Breast epithelium (tissue), 4 donors: ENCODE measurements at regions not wholly inside any gene's neighbourhood (a gene's known extent, or its start where the extent isn't known, plus 50 kb on each side); places are given as distances from the start of the nearest gene placed in this dataset.
A peak's percentile ranks its signal among the peaks of the same experiment; 100 is the strongest.

Source experiments
- DNase-seq, 2 donors: peaks; one replicate each; pipeline ENCODE4 v3.0.0-alpha.2; 2019; ENCODE audit warnings: low spot score in 2 of 2
- H3K27ac ChIP-seq, 2 donors: fragments of 200-600 bp; sonication (generic) in 1 of 2; one replicate each; pipeline ENCODE4 v1.5.1; 2016 to 2019; ENCODE audit warnings: mild to moderate bottlenecking in 1 of 2
- H3K27me3 ChIP-seq, 2 donors: fragments of 200-600 bp; sonication (generic) in 1 of 2; one replicate each; pipeline versions ENCODE4 v1.5.1 to v1.6.0; 2017 to 2019; ENCODE audit warnings: control low read depth in 1 of 2, mild to moderate bottlenecking in 1 of 2
- H3K36me3 ChIP-seq: fragments of 200-600 bp; one replicate; pipeline ENCODE4 v1.5.1; 2019
- H3K4me1 ChIP-seq, 2 donors: fragments of 200-600 bp; sonication (generic); one replicate each; pipeline ENCODE4 v1.5.1; 2016 to 2019; ENCODE audit warnings: control low read depth in 1 of 2
- H3K4me3 ChIP-seq, 3 donors: fragments of 200-600 bp; sonication (generic); 1 replicate in 2 of 3; 2 replicates in 1 of 3; pipeline ENCODE4 v1.5.1; 2016 to 2019; ENCODE audit warnings: mild to moderate bottlenecking in 3 of 3, moderate library complexity in 2 of 3
- H3K9me3 ChIP-seq, 2 donors: fragments of 200-600 bp; sonication (generic) in 1 of 2; one replicate each; pipeline ENCODE4 v1.5.1; 2016 to 2019; ENCODE audit warnings: control low read depth in 1 of 2
- POLR2A ChIP-seq: fragments of 450-650 bp; IDR thresholded peaks from one replicate; pipeline ENCODE4 v1.6.1; 2016; ENCODE audit warnings: antibody characterized with exemption, mild to moderate bottlenecking, moderate library complexity
- POLR2AphosphoS5 ChIP-seq, 3 donors: sonication (generic); formaldehyde crosslinking; IDR thresholded peaks; one replicate each; pipeline ENCODE4 v1.6.1; 2017; ENCODE audit warnings: antibody characterized with exemption in 3 of 3
- intact Hi-C: fragments of 100-400 bp; cut with DNase I; formaldehyde crosslinking; loops from one replicate; pipeline ENCODE4 v1.15.1; 2023; ENCODE audit warnings: low total_unique reads
- TF ChIP-seq, protein P1 (sequence below), 3 donors: fragments of 450-650 bp; IDR thresholded peaks; one replicate each; pipeline ENCODE4 v1.5.1; 2016 to 2017; ENCODE audit warnings: antibody characterized with exemption in 3 of 3, mild to moderate bottlenecking in 3 of 3, moderate library complexity in 3 of 3

- no peaks in the 10 kb centered on the region for H3K4me1 ChIP-seq
- no peak for DNase-seq
- intact Hi-C loops, result loop anchor here (10.0 kb wide), 1 partner anchor 240 kb away; no protein-coding TSS in a partner anchor
- TF ChIP-seq, protein P1, sequence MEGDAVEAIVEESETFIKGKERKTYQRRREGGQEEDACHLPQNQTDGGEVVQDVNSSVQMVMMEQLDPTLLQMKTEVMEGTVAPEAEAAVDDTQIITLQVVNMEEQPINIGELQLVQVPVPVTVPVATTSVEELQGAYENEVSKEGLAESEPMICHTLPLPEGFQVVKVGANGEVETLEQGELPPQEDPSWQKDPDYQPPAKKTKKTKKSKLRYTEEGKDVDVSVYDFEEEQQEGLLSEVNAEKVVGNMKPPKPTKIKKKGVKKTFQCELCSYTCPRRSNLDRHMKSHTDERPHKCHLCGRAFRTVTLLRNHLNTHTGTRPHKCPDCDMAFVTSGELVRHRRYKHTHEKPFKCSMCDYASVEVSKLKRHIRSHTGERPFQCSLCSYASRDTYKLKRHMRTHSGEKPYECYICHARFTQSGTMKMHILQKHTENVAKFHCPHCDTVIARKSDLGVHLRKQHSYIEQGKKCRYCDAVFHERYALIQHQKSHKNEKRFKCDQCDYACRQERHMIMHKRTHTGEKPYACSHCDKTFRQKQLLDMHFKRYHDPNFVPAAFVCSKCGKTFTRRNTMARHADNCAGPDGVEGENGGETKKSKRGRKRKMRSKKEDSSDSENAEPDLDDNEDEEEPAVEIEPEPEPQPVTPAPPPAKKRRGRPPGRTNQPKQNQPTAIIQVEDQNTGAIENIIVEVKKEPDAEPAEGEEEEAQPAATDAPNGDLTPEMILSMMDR (IDR thresholded peaks at IDR 0.05), result no peak
- TF ChIP-seq POLR2A (no peak), POLR2AphosphoS5 (IDR thresholded peaks at IDR 0.05) (no peak)
- H3K27ac ChIP-seq, result no peak overlapping the region
- H3K9me3 ChIP-seq, result no peaks in the 10 kb centered on the region
- no peak overlapping the region for H3K4me3 ChIP-seq
- H3K36me3 ChIP-seq, result no peaks in the 10 kb centered on the region
- no peaks in the 10 kb centered on the region for H3K27me3 ChIP-seq
Observed at GRCh38 chr6:159595173-159595572, 97.9 kb downstream of the SOD2 start.

DNA sequence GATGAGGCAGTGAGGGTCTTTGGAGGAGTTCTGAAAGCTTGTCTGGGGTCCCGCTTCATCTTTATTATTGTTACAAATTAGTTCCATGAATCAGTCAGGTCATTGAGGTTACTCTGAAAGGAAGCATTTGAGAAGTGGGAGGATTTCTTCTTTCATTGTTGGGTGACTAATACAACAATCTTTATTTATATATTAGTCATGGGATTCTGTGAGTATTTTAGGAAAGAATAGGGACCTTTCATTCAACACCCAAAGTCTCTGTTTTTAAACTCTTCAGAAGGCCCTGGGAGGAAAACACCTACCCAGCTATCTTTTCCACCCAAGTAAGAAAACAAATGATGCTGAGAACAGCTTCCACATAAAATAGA, 98.3 kb downstream of the SOD2 start:
- Histone ChIP-seq H3K4me1 (no peaks in the 10 kb centered on the region), H3K27ac (peak overlapping the region in 1 of 2 donors; percentile 48), H3K27me3 (no peaks in the 10 kb centered on the region), H3K9me3 (no peaks in the 10 kb centered on the region), H3K36me3 (no peaks in the 10 kb centered on the region), H3K4me3 (no peak overlapping the region)
- DNase-seq, result no peak
- intact Hi-C loops, result loop anchor here (10.0 kb wide), 1 partner anchor 240 kb away; no protein-coding TSS in a partner anchor
- TF ChIP-seq, protein P1 (IDR thresholded peaks at IDR 0.05), result no peak
- no peak for TF ChIP-seq POLR2AphosphoS5 (IDR thresholded peaks at IDR 0.05)
- TF ChIP-seq POLR2A, result no peak

- DNase-seq, result no peak
- TF ChIP-seq POLR2AphosphoS5 (IDR thresholded peaks at IDR 0.05), result no peak
- TF ChIP-seq POLR2A, result no peak
- TF ChIP-seq, protein P1 (IDR thresholded peaks at IDR 0.05), result no peak
- Histone ChIP-seq H3K9me3 (no peaks in the 10 kb centered on the region), H3K4me3 (no peak overlapping the region), H3K27ac (peak overlapping the region in 1 of 2 donors; percentile 48), H3K27me3 (no peaks in the 10 kb centered on the region), H3K4me1 (no peaks in the 10 kb centered on the region), H3K36me3 (no peaks in the 10 kb centered on the region)
- intact Hi-C loops, result loop anchor here (10.0 kb wide), 1 partner anchor 239 kb away; no protein-coding TSS in a partner anchor
Observed at GRCh38 chr6:159594106-159594749, 98.8 kb downstream of the SOD2 start.

GRCh38 chr6:159590835-159591234, 102.2 kb downstream of the SOD2 start:
- Histone ChIP-seq H3K9me3 (no peaks in the 10 kb centered on the region), H3K36me3 (no peaks in the 10 kb centered on the region), H3K4me1 (no peaks in the 10 kb centered on the region), H3K27ac (no peak overlapping the region), H3K27me3 (no peaks in the 10 kb centered on the region), H3K4me3 (no peak overlapping the region)
- intact Hi-C loops, result loop anchor here (10.0 kb wide), 1 partner anchor 236 kb away; no protein-coding TSS in a partner anchor
- TF ChIP-seq, protein P1 (IDR thresholded peaks at IDR 0.05), result no peak
- TF ChIP-seq POLR2A (no peak), POLR2AphosphoS5 (IDR thresholded peaks at IDR 0.05) (no peak)
- DNase-seq, result no peak

- no peak for DNase-seq
Observed at GRCh38 chr6:159586684-159587083, 106.4 kb downstream of the SOD2 start.

More at GRCh38 chr6:159586684-159587083, 106.4 kb downstream of the SOD2 start:
- Histone ChIP-seq H3K27ac (no peak overlapping the region), H3K4me1 (no peaks in the 10 kb centered on the region), H3K4me3 (no peak overlapping the region), H3K27me3 (no peaks in the 10 kb centered on the region), H3K36me3 (no peaks in the 10 kb centered on the region), H3K9me3 (no peaks in the 10 kb centered on the region)
- intact Hi-C loops, result no loop called here
- TF ChIP-seq POLR2A (no peak), POLR2AphosphoS5 (IDR thresholded peaks at IDR 0.05) (no peak)
- TF ChIP-seq, protein P1 (IDR thresholded peaks at IDR 0.05), result no peak
